Amniotic epithelial cell (primary cell): ENCODE measurements at regions not wholly inside any gene's neighbourhood (a gene's known extent, or its start where the extent isn't known, plus 50 kb on each side); places are given as distances from the start of the nearest gene placed in this dataset.

Experiments used
- DNase-seq: peaks from one replicate; pipeline ENCODE4 v3.0.0-alpha.2; 2010; ENCODE audit warnings: low read depth

DNA sequence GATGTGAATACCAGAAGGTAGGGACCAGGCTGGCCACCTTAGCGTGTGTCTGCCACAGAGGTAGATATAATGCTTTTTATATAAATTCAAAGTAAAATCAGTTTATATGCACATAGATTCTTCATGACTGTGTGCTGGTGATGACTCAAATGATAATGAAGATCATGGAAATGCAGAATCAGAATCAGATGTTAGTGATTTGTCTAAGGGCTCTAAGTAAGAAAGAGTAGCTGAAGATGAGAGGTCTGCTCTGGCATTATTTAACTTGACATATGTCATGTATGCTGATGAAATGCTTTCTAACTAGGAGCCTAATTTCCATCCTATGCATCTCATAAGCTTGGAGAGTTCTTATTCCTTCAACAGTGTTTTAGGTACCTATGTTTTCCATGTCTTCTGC lies 50.3 kb upstream of the DPH6 start:
- DNase-seq = no peak

DNA sequence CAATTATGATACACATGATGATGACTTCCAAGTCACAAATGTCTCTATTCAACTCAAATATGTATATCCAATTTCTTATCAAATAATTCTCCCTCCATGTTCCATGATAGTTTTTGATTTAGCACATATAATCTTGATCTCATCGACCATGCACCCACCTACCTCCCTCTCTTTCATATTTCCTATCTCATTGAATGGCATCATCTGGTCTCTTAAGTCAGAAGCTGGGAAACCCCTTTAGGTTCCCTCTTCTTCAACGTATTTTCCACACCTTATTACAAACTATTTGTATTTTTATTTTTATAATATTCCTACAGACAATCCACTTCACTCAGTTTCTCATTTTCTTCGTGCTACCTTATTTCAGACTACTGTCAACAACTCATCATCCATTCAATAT lies 56.9 kb upstream of the DPH6 start:
- DNase-seq = no peak

GRCh38 chr15:35603301-35603700 lies 57.3 kb upstream of the DPH6 start:
- peak; percentile 58 for DNase-seq

DNA sequence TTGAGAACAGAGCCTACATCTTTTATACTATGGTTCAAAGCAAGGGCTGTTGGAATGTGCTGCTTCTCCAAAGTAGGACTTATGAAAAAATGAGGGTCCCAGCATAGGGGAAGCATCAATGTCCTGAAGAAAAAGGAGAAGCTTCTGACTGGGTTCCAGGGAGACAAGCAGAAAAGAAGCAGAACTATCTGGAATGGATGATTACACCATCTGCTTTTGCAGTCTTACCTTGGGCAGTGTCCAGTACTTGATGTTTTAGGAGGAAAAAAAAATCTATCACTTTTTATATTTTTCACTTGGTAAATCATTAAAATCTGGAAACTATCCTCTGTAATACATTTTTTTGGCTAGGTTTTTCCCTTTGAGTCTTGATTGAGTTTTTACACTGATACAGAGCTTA lies 57.9 kb upstream of the DPH6 start:
- DNase-seq = no peak

GRCh38 chr15:35605764-35606449 lies 59.9 kb upstream of the DPH6 start:
- no peak for DNase-seq

GRCh38 chr15:35606450-35606779 lies 60.5 kb upstream of the DPH6 start:
- DNase-seq = no peak

DNA sequence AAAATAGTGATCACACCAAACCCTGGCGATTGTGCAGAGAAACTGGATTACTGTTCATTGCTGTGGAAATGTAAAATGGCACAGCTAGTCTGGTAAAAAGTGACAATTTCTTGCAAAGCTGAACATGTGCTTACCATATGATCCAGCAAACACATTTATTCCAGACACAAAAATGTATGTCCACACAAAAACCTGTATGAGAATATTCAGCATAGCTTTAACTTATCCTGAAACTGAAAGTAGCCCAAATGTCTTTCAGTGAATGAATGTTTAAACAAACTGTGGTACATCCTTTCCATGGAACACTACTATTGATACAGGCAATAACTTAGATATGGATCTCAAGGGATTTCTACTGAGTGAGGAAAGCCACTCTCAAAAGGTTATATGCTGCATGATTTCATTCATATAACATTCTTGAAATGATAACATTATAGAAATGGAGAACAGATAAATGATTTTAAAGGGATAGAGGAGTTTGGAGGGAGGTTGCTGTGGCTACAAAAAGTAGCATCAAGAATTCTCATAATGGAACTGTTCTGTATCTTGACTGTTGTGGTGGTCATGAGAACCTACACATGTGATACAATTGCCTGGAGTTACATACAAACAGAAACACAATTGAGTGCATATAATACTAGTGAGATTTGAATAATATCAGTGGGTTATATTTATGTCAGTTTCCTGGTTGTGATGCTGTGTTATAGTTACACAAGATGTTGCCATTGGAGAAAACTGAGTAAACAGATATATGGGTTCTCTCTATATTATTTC lies 70.7 kb upstream of the DPH6 start:
- no peak for DNase-seq

- DNase-seq = peak; percentile 62
Measured at GRCh38 chr15:35618260-35619188, 72.6 kb upstream of the DPH6 start.

DNA sequence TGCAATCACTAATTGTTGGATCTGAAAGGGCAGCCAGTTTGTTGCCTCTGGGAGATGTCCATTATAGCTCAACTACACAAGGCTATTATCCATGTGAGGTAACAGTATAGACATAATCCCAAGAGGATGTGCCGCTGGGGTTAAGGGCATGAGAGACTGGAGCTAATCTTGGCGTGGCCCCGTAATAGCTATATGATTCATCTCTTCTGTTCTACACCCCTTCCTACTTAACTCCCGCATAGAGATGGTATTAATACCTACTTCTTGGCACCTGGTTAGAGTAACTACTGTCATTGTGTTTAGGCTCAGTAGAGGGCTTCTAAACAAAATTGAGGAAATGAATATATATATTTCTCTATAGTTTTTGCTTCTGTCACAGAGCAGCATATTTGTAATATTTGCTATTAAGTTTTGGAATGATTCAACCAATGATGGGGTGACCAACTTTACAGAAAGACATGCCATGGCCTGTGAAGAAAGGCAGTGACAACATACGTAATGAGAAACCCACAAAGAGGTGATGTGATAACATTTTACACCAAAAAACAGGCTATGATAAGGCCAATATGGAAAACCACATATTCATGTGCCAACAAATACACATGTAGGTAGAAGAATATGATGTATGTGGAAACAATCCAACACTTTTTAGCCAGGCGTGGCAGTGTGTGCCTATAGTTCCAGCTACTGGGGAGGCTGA lies 76.8 kb upstream of the DPH6 start:
- DNase-seq = no peak

- DNase-seq = peak; percentile 97
Measured at GRCh38 chr15:35624881-35625280, 78.9 kb upstream of the DPH6 start.

DNA sequence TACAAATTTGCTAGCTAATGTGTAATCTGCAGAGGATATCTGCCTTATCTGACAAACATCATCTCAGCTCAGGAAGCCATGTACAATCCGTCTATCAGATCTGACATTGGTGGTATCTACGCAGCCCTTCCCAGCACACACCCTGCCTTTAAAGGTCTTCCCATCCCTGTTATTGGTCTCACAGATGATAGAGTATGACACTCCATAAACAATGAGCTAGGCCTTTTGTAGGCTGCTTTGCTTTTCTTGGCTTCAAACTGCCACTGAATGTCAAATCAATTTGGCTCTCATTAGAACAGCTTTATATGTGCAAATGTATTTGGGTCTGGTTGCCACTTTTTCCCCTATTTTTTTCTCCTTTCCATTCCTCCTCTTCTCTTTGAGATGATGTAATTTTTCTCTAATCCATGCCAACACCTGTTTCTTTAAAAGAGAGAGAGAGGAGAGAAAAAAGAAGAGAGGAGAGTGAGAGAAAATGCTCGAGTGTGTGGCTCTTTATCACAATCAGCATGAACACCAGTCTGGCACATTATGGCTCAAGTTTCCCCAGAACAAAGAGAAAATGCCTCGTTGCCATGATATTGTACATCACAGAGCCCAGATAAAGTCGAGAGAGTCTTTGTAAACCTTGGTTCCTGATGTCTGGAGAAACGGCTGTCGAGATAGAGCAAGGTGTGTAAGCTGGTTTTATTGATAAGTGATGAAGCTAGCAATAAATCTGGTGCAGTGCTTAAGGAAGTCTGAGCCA lies 80.8 kb upstream of the DPH6 start:
- DNase-seq = peak; percentile 44

DNA sequence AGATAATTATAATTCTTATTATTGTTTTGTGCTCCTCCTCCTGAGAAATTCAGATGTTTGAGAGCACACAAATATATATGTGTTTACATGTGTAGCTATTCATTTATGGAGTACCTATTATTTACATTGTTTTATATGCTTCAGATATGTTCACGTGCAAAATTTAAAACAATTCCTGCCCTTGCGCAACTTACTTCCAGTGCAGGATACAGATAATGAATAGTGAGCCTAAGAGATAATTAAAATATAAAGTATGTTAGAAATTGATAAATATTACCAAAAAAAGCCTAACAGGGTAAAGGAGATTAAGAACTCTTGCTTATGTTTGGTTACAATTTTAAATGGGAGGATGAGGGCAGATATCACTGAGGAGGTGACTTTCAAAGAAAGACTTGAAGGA lies 81.7 kb upstream of the DPH6 start:
- no peak for DNase-seq

DNA sequence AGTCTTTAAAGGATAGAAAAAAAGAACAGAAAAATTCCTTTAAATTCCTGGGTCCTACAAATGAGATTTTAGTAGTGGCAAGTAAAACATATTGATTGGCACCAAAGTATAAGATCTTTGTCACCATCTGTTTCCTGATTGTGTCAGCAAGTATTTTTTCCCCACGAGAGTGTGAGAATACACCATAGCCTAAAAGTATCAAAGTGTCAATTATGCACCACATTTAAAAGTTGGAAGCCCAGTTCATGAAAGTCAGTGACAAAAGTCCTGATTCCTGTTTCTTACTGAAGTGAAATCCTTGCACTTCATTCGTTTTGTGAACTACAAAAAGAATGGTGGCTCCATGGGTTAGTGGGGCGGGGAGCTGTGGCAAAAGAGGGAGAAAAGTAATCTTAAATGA lies 83.8 kb upstream of the DPH6 start:
- DNase-seq = no peak

- DNase-seq = peak; percentile 81
Measured at GRCh38 chr15:35630532-35630931, 84.6 kb upstream of the DPH6 start.

- no peak for DNase-seq
Measured at GRCh38 chr15:35630985-35631384, 85.0 kb upstream of the DPH6 start.

DNA sequence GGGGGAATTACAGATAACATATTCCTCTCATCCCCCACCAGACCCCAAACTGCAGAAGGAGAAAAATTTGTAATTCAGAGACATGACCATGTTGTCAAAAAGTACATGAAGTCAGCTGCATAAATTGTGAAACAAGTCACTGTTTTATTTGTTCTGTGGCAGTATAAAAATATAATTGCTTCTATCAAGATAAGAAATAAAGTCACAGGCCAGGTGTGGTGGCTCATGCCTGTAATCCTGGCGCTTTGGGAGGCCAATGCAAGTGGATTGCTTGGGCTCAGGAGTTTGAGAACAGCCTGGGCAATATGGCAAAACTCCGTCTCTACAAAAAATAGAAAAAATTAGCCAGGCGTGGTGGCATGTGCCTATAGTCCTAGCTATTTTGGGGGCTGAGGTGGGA lies 87.7 kb upstream of the DPH6 start:
- no peak for DNase-seq

DNA sequence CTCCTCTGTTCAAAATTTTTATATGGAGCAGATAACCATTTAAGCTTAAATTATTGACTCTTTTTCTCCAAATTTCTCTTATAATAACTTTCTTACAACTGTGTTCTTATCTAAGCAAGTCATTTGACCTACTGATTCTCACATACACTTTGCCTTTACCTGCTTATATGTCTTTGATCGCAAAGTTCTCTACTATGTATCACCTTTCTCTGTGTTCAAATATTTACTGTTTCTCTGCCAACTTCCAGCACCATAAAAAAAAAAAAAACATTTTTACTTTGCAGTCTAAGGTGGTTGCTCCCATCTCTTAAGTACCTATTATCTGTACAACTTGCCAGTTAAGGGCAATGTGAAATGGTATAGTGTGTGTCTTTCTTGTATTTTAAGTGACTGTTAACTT lies 100.8 kb upstream of the DPH6 start:
- no peak for DNase-seq

- DNase-seq = no peak
Measured at GRCh38 chr15:35647303-35647702, 101.3 kb upstream of the DPH6 start.

GRCh38 chr15:35648941-35649340 lies 103.0 kb upstream of the DPH6 start:
- DNase-seq = no peak

- DNase-seq = no peak
Measured at GRCh38 chr15:35649575-35649974, 103.6 kb upstream of the DPH6 start.

GRCh38 chr15:35654332-35654731 lies 108.4 kb upstream of the DPH6 start:
- DNase-seq = peak; percentile 40
